ENCODE measurements at regions not wholly inside any gene's neighbourhood (a gene's known extent, or its start where the extent isn't known, plus 50 kb on each side); places are given as distances from the start of the nearest gene placed in this dataset.

- ChIA-PET CTCF (ENCODE audit: low intra/inter-chr PET ratio, low total read pairs) (no interaction called here), POLR2A (no interaction called here)
- Histone ChIP-seq H3K4me3 (replicated peaks in 1 of 3; ENCODE audit: insufficient read depth in 1 of 3, low read depth in 2 of 3, low read length in 3 of 3) (no peak overlapping the region), H3K27me3 (ENCODE audit: control insufficient read depth in 1 of 2, insufficient read depth in 2 of 2, low read length in 2 of 2) (no peaks in the 10 kb centered on the region), H3K36me3 (replicated peaks in 1 of 2; ENCODE audit: control insufficient read depth in 1 of 2, insufficient read depth in 2 of 2, low read length in 2 of 2) (no peaks in the 10 kb centered on the region), H3K9me3 (ENCODE audit: low read length) (no peaks in the 10 kb centered on the region; the same call in 1 of the 2 replicates), H3K27ac (ENCODE audit: extremely low read length, insufficient read depth, low read length) (no peak overlapping the region), H3K4me2 (ENCODE audit: low read depth, low read length) (no peak overlapping the region), H3K4me1 (ENCODE audit: insufficient read depth, low read length) (no peaks in the 10 kb centered on the region), H4K20me1 (ENCODE audit: insufficient read depth, low read length) (no peaks in the 10 kb centered on the region), H3K9ac (ENCODE audit: insufficient read depth, low read depth, low read length) (no peak overlapping the region), H3K79me2 (ENCODE audit: insufficient read depth, low read length) (no peaks in the 10 kb centered on the region), H2AFZ (ENCODE audit: low read length) (no peak overlapping the region)
- no peak for FAIRE-seq
- no TSS peak for BruUV-seq (replicated peaks)
- in situ Hi-C loops (cut with HindIII; ENCODE audit: extremely low pct_ligation_motif_present, low pct_unique_long_range_greater_than_20kb) (no loop called here), intact Hi-C loops (cut with micrococcal nuclease; ENCODE audit: unreplicated experiment) (no loop called here)
- DNase-seq (ENCODE audit: low spot score): no peak
- WGBS (ENCODE audit: low lambda C conversion rate): 0% methylated on average over 2 of the region's 2 CpGs
- ATAC-seq: no peak
- TF ChIP-seq XBP1 (CRISPR knock-in tag; IDR thresholded peaks at IDR 0.05) (no peak), JDP2 (CRISPR knock-in tag; IDR thresholded peaks at IDR 0.05; ENCODE audit: borderline replicate concordance) (no peak), CCDC6 (CRISPR knock-in tag; IDR thresholded peaks at IDR 0.05) (no peak), ZFY (CRISPR knock-in tag; IDR thresholded peaks at IDR 0.05) (no peak), TBX3 (IDR thresholded peaks at IDR 0.05; ENCODE audit: borderline replicate concordance) (no peak), FOXM1 (CRISPR knock-in tag; IDR thresholded peaks at IDR 0.05) (no peak), ARNT2 (CRISPR knock-in tag; IDR thresholded peaks at IDR 0.05; ENCODE audit: low read depth) (no peak), ZBTB8A (CRISPR knock-in tag; IDR thresholded peaks at IDR 0.05; ENCODE audit: borderline replicate concordance, low read depth) (no peak), GTF2F1 (IDR thresholded peaks at IDR 0.05; ENCODE audit: low read length) (no peak), ZNF12 (CRISPR knock-in tag; IDR thresholded peaks at IDR 0.05) (no peak)
These were observed 817.3 kb downstream of the DNAJB9 start for GRCh38 chr7:109386959-109387358.

DNA sequence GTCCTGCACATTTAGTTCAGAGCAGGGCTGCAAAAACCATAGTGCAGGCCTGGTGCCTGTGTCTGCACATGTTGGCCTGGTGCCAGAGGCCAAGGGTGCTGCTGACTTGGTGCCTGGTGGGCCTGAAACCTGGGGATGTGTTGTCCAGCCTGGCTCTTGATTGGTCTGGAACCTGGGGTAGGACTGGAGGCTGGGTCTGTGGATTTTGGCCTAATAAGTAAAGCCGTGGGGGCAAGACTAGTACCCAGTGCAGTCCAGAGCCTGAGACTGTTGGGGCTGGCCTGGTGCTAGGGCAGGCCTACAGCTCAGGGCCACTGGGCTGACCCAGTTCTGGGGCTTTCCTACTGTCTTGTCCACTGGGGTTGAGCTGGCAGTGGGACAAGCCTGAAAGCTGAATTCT, 817.9 kb downstream of the DNAJB9 start:
- no peak for DNase-seq (ENCODE audit: low spot score)
- no CpG with 5 or more reads among the region's 1 CpG for WGBS (ENCODE audit: low lambda C conversion rate)
- ChIA-PET POLR2A (no interaction called here), CTCF (ENCODE audit: low intra/inter-chr PET ratio, low total read pairs) (no interaction called here)
- intact Hi-C loops (cut with micrococcal nuclease; ENCODE audit: unreplicated experiment): no loop called here
- H4K20me1 ChIP-seq (ENCODE audit: insufficient read depth, low read length): no peaks in the 10 kb centered on the region
- BruUV-seq (replicated peaks): no TSS peak
- H3K27me3 ChIP-seq (ENCODE audit: control insufficient read depth in 1 of 2, insufficient read depth in 2 of 2, low read length in 2 of 2): no peaks in the 10 kb centered on the region
- no peak for ATAC-seq
- H3K4me1 ChIP-seq (ENCODE audit: insufficient read depth, low read length): no peaks in the 10 kb centered on the region
- H3K27ac ChIP-seq (ENCODE audit: extremely low read length, insufficient read depth, low read length): no peak overlapping the region
- in situ Hi-C loops (cut with HindIII; ENCODE audit: extremely low pct_ligation_motif_present, low pct_unique_long_range_greater_than_20kb): no loop called here
- no peaks in the 10 kb centered on the region; the same call in 1 of the 2 replicates for H3K9me3 ChIP-seq (ENCODE audit: low read length)
- FAIRE-seq: no peak
- no peak overlapping the region for H3K4me2 ChIP-seq (ENCODE audit: low read depth, low read length)
- no peaks in the 10 kb centered on the region for H3K36me3 ChIP-seq (replicated peaks in 1 of 2; ENCODE audit: control insufficient read depth in 1 of 2, insufficient read depth in 2 of 2, low read length in 2 of 2)
- no peak overlapping the region for H3K9ac ChIP-seq (ENCODE audit: insufficient read depth, low read depth, low read length)
- no peak overlapping the region for H2AFZ ChIP-seq (ENCODE audit: low read length)
- H3K4me3 ChIP-seq (replicated peaks in 1 of 3; ENCODE audit: insufficient read depth in 1 of 3, low read depth in 2 of 3, low read length in 3 of 3): no peak overlapping the region
- H3K79me2 ChIP-seq (ENCODE audit: insufficient read depth, low read length): no peaks in the 10 kb centered on the region
- TF ChIP-seq HNRNPUL1 (IDR thresholded peaks at IDR 0.05; ENCODE audit: low read depth, low read length): no peak
- TF ChIP-seq PHF5A (CRISPR knock-in tag; IDR thresholded peaks at IDR 0.05; ENCODE audit: low read depth, unreplicated experiment): no peak
- no peak for TF ChIP-seq ZBTB3 (CRISPR knock-in tag; IDR thresholded peaks at IDR 0.05; ENCODE audit: borderline replicate concordance, low read depth)
- TF ChIP-seq SRSF1 (optimal IDR thresholded peaks at IDR 0.05; ENCODE audit: low read depth, low read length): no peak
- no peak for TF ChIP-seq TOE1 (CRISPR knock-in tag; IDR thresholded peaks at IDR 0.05)
- no peak for TF ChIP-seq ZNF773 (CRISPR knock-in tag; IDR thresholded peaks at IDR 0.05; ENCODE audit: borderline replicate concordance)
- TF ChIP-seq FOXA3 (CRISPR knock-in tag; IDR thresholded peaks at IDR 0.05): no peak
- TF ChIP-seq NR3C1 (CRISPR knock-in tag; IDR thresholded peaks at IDR 0.05): no peak
- TF ChIP-seq ZHX1 (CRISPR knock-in tag; IDR thresholded peaks at IDR 0.05; ENCODE audit: low read depth): no peak
